HG02970 (cell line): ENCODE measurements at regions not wholly inside any gene's neighbourhood (a gene's known extent, or its start where the extent isn't known, plus 50 kb on each side); places are given as distances from the start of the nearest gene placed in this dataset.
"Not testable (repeated sequence)": the region's sequence is repeated elsewhere in the genome, so short reads cannot be mapped to it uniquely, and the experiment has no call there.

ENCODE experiments used
- ATAC-seq: cut with Tn5 transposase; IDR thresholded peaks from one replicate; pipeline ENCODE4 v1.9.1; 2021; ENCODE audit warnings: mild to moderate bottlenecking, moderate library complexity, moderate number of reproducible peaks; ENCODE audit not compliant: unreplicated experiment, low FRiP score

- ATAC-seq = no peak
Measured at GRCh38 chr1:221279146-221279545, 399.9 kb downstream of the HLX start.

- ATAC-seq = no peak
Measured at GRCh38 chr1:221283532-221283931, 404.3 kb downstream of the HLX start.

DNA sequence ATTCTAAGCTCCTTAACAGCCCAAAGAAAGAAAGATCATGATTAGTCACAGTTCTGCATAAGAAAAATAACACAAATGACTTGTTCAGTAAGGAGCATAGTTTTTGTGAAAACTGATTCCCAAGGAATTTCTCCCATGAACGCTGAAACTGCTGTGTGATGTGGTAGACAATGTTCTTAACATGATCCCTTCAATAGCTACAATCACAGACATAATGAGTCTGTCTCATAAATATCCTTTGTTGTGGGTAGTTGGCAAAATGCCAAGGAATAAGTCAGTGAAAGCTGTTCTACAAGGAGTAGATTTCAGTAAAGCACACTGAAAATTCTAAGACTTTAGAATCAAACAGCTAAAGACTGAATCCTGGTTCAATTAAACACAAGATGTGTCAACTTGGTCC is 404.8 kb downstream of the HLX start:
- no peak for ATAC-seq

DNA sequence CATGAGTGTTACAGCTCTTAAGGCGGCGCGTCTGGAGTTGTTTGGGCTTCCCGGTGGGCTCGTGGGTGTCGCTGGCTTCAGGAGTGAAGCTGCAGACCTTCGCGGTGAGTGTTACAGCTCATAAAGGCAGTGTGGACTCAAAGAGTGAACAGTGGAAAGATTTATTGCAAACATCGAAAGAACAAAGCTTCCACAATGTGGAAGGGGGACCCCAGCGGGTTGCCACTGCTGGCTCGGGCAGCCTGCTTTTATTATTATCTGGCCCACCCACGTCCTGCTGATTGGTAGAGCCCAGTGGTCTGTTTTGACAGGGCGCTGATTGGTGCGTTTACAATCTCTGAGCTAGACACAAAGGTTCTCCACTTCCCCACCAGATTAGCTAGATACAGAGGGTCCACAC is 405.7 kb downstream of the HLX start:
- not testable (repeated sequence) for ATAC-seq

DNA sequence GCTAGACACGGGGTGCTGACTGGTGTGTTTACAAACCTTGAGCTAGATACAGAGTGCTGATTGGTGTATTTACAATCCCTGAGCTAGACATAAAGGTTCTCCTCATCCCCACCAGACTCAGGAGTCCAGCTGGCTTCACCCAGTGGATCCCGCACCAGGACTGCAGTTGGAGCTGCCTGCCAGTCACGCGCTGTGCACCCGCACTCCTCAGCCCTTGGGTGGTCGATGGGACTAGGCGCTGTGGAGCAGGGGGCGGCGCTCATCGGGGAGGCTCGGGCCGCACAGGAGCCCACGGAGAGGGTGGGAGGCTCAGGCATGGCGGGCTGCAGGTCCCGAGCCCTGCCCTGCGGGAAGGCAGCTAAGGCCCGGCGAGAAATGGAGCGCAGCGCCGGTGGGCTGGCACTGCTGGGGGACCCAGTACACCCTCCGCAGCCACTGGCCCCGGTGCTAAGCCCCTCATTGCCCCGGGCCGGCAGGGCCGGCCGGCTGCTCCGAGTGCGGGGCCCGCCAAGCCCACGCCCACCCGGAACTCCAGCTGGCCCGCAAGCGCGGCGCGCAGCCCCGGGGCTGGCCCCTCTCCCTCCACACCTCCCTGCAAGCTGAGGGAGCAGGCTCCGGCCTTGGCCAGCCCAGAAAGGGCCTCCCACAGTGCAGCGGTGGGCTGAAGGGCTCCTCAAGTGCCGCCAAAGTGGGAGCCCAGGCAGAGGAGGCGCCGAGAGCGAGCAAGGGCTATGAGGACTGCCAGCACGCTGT is 406.4 kb downstream of the HLX start:
- ATAC-seq = not testable (repeated sequence)

DNA sequence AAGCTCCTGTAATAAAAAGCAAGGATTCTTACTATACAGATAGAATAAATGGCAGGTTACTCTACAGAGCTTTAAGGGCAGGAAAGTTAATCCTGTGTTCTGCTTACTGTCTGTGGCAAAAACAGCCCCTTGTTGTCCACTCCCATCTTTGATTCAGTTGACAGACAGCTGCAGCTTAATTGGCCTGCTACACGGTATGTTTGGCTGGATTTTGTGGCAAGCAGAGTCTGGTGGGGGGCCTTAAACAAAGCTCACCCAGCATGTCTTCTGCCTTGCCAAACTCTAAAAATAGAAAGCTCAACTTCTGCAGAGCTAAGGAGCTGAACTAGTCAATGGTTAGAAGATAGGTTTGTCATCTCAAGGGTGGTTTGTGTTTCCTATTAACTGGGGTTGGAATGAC is 407.2 kb downstream of the HLX start:
- no peak for ATAC-seq

- no peak for ATAC-seq
Measured at GRCh38 chr1:221289103-221289502, 409.9 kb downstream of the HLX start.

- no peak for ATAC-seq
Measured at GRCh38 chr1:221290669-221291068, 411.4 kb downstream of the HLX start.

DNA sequence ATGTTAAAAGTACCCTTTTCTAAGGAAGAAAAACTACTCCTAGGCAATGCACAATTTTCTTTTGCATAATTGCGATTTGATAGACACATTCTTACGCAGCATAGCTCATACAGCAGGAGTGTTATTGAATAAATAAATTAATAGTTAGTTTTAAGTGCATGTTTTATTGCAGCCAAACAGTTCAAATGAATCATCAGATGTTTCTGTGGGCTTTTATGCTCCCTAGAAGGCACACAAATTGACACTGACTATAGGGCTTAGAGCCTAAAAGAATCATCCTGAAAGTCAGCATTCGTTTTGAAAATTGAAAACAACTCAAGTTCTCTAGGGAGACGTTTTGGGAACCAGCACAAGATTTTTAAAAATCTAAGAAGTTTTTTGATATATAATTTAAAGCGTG is 411.9 kb downstream of the HLX start:
- ATAC-seq = no peak

DNA sequence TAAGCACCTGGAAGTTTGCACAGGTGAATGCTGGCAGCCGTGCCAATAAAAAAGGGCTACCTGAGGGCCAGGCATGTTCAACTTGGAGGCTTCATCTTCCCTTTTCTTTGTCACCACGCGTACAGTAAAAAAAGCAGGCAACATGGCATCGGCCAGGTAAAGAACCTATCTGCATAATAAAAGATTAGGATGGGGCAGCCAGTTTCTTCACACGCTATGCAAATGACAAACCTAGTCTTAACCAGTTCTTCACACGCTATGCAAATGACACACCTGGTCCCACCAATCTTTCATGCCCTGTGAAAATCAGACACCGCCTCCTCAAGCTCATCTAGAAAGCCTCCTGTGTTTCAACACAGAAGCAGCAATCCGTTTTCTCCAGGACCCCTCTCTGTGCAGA is 413.4 kb downstream of the HLX start:
- no peak for ATAC-seq

- ATAC-seq = no peak
Measured at GRCh38 chr1:221294242-221294641, 415.0 kb downstream of the HLX start.

DNA sequence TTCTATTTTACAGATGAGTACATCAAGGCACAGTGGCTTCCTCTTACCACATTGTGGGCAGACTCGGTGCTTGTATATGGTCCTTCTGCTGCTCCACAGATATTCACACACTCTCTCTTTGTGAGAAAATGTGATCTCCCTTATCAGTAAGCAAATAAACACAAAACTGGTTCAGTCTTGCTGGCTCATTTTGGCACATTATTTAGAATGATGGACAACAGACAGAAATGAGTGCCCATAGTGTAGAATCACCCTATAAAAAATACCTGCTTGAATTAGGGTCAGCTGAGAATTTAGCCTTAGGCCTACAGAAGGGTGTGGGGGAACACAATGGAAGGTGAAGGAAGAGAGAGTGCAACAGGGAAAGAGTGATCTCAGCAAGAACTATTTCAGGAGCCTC is 423.1 kb downstream of the HLX start:
- ATAC-seq = no peak

- no peak for ATAC-seq
Measured at GRCh38 chr1:221302810-221303209, 423.6 kb downstream of the HLX start.

DNA sequence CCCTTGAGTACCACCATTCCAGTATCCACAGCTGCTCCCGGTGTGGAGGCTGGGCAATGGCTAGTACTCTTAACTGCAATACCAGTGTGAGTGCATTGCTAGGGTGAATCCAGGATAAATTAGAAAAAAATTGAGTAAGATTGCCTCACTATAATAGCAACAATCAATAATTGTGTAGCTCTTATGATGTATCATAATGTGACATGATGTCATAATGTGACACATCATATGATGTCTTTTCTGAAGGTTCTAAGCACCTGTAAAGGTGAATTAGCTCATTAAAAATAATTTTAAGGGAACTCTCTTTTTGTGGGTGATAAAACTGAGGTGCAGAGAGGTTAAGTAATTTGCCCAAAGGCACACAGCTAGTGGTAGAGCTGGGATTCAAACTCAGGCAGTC is 424.4 kb downstream of the HLX start:
- no peak for ATAC-seq

GRCh38 chr1:221306239-221306638 is 427.0 kb downstream of the HLX start:
- no peak for ATAC-seq

- ATAC-seq = no peak
Measured at GRCh38 chr1:221308534-221309511, 429.6 kb downstream of the HLX start.

DNA sequence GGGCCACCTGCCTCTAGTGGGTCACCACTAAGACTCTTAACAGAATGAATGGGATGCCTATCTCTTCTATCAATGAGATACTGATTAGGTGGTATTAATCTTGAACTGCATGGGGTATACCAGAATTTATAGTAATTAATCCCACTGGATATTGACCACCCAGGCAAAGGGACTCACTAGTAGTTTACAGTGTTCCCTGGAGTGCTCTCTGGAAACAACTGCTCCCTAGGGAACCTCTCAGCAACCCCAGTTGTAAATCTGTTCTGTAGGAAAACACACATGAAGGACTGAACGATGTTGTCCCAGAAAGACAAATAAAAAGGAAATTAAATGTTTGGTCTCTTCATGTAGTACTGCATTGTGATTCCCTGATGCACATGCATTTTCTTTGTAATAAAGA is 430.5 kb downstream of the HLX start:
- no peak for ATAC-seq

- no peak for ATAC-seq
Measured at GRCh38 chr1:221310180-221310579, 430.9 kb downstream of the HLX start.

GRCh38 chr1:221315330-221315729 is 426.6 kb downstream of the DUSP10 start:
- ATAC-seq = no peak

- no peak for ATAC-seq
Measured at GRCh38 chr1:221316491-221317056, 425.3 kb downstream of the DUSP10 start.

- no peak for ATAC-seq
Measured at GRCh38 chr1:221317537-221317936, 424.4 kb downstream of the DUSP10 start.
